DMS53 treated with DMSO at 0.1 percent for 48 hours (cell line): ENCODE measurements at regions not wholly inside any gene's neighbourhood (a gene's known extent, or its start where the extent isn't known, plus 50 kb on each side); places are given as distances from the start of the nearest gene placed in this dataset.

Experiments used
- DNase-seq: peaks from one replicate; lab custom pipeline; 2025; ENCODE audit not compliant: unreplicated experiment; lab: John Stamatoyannopoulos, UW

- no peak for DNase-seq
Observed at GRCh38 chr7:130878785-130879184, 144.8 kb upstream of the KLF14 start.

GRCh38 chr7:130879191-130879590 lies 145.2 kb upstream of the KLF14 start:
- DNase-seq: no peak

GRCh38 chr7:130880668-130881067 lies 146.7 kb upstream of the KLF14 start:
- no peak for DNase-seq

DNA sequence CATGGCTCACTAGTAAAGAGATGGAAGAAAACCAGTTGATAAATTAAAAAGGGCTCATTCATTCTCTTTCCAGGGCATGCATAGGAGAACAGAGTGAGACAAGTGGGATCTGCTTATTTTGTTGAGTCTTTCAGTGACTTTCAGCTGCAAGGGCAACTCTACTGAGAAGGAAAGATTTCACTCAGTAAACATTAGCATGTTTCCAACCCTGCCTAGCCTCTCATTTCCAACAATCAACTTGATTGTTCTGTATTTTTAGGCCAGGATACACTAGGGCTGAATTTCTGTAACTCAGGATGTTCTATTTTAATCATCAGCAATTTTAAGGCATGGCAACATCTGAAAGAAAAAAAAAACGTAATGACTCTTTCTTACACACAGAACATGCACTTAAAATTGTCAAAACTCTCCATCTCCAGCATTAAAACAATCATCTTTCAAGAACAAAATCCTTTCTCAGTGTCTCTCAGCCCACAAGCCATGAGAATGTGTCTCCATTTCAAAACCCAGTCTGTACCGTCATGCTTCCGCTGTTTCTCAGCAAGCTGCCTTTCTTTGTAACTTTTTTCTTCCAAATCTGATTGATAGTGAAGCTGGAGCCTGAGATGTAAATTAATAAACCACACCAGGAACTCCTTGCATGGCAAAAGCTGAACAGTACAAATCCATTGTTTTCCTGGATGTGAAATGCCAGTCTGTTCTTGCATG lies 147.2 kb upstream of the KLF14 start:
- no peak for DNase-seq

DNA sequence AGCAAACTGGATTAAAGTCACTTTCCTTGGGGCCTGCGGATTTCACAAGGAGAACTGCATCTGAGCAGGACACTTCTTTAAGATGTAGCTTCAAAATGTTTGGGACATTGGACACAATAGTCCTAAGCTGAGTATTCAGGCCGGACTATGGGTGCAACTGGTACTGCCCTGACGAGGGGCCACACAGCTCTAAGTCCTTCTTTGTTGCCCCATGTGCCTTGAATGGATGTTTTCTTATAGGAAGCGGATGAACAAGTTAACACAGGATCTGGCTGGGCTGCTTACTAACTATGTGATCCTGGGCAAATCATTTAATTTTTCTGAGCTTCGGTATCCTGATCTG lies 147.8 kb upstream of the KLF14 start:
- DNase-seq: no peak

DNA sequence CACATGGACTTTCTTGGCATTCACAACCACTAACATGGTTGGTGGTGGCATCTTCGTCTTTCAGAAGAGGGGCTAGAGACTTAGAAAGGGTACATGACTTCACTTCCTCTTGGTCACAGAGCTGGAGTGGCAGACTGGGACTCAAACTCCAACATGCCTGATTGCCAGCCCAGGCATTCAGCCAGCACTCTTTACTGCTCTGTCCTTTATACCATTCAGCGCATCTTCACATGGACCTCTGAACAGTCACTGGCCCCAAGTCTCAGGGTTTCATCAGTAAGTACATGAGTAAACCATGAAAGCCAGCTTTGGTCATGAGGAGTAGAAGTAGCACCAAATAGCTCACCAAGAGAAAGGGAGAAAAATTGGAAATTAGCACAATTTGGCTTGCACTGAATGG lies 148.4 kb upstream of the KLF14 start:
- no peak for DNase-seq

DNA sequence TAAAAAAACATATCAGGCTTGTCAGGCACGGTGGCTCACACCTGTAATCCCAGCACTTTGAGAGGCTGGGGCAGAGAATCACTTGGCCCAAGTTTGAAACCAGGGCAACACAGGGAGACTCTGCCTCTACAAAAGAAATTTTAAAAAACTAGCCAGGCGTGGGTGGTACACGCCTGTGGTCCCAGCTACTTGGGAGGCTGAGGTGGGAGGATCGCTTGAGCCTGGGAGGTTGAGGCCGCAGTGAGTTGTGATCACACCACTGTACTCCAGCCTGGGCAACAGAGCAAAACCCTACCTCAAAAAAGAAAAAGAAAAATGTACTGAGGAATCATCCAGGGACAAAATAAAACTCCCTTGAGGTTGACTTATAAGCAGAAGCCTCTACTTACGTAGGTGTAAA lies 149.9 kb upstream of the KLF14 start:
- DNase-seq: no peak

GRCh38 chr7:130884437-130885417 lies 150.7 kb upstream of the KLF14 start:
- DNase-seq: peak; percentile 24

- DNase-seq: no peak
Observed at GRCh38 chr7:130886438-130887135, 152.6 kb upstream of the KLF14 start.

DNA sequence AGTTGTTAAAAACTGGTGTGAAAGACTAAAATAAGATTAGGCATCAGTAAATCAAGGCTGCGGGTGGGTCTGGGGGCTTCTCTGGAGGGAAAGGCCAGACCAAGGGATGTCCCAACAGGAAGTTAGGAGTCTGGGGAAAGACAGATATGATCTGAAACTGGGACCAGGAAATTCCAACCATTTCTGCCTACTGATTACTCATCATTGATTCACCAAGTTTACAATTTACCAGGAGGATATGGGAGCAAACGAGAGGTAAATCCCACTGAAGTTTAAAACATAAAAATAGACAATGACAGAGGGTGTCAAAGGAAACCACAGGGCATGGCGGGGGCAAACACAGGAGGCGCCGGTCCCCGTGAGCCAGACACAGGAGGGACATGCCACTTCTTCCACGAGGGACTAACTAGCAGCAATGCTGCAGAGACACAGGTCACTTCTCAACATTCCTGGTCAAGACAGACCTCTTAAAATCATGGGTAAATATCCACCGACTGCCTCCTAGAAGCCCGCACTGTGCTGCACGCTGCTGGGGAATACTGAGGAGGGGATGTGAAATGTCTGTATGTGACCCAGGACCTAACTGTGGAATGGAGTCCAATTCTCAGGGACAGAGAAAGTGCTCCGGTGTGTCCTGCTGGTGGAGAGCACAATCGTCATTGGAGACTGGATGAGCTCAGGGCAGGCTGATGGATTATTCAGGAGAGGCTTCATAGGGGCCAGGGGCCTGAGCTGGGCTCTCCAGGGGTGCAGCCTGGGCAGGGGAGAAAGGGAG lies 153.4 kb upstream of the KLF14 start:
- DNase-seq: peak; percentile 38

- no peak for DNase-seq
Observed at GRCh38 chr7:130887957-130888371, 154.0 kb upstream of the KLF14 start.

DNA sequence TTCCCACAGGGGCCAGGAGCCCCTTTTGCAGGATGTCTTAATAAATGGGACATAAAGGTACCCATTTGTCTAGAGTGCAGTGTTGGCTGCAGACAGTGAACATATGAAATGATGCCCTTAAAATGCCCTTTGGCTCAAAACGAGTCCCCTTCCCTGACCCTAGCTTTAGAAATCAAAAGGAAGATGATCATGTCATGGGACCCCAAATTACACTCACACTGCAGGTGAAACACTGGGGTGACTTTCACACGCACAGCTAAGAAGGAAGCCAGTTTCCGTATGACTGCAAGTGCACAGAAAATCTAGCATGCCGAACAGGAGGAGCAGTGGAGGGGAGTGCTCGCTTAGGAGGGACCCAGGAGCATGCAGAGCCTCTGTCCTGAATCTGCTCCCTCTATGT lies 154.5 kb upstream of the KLF14 start:
- DNase-seq: no peak

GRCh38 chr7:130890176-130891020 lies 156.4 kb upstream of the KLF14 start:
- DNase-seq: no peak

GRCh38 chr7:130891254-130892094 lies 157.5 kb upstream of the KLF14 start:
- no peak for DNase-seq

DNA sequence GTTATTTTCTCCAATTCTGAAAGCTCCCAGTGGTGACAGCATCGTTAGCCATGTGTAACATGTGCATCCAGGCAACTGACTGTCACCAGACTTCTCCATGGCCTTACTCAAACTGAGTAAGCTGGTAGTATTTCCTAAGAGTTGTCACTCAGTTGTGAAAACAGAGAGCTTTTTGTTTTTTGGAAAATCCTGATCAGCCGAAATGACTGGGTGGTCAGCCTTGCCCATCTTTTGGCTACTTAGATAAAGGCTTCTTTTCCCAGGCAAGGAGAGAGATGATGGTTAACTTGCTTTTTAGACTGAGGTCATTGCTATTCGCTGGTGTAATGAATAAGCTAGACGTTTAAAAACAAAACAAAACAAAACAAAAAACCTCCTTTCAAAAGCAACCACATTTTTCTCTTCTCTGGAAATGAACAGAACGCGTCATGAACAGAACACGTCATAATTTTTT lies 159.5 kb upstream of the KLF14 start:
- no peak for DNase-seq

GRCh38 chr7:130894146-130894908 lies 160.3 kb upstream of the KLF14 start:
- DNase-seq: peak; percentile 94

DNA sequence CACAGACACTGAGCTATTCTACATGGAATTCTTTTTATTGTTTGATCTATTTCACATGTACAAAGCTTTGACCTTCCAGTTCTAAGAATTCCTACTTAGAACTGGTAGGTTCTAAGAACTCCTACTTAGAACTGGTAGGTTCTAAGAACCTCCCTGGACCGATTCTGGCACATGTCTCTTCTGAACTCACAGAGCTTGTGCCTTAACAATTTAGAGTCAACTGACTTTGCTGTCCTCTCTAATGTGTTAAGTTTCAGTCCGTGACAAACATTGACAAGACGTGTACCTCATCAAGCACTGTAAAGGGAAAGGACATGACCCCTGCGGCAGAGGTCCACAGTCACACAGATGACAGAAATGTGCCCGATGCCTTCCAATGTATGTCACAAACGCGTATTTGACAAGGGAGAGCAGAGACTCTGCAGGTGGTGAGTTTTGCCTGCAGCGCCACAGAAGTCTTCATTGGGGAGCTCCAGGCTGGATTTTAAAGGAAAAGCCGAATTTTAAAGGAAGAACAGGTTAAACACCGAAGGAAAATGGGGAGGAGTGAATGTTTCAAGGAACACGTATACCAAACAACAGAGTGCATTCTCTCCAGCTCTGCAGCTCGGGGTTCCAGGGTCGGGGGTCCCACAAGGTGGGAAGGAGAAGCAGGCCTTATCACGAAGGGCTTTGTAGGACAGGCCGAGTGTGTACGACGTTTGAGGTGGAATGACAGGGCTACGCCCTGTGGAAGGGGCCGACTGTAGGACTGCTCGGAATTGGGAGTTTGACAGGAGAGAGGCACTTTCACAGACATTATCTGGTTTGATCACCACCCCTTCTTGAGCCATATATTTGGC lies 161.1 kb upstream of the KLF14 start:
- no peak for DNase-seq
